BE2C (cell line): ENCODE measurements at regions not wholly inside any gene's neighbourhood (a gene's known extent, or its start where the extent isn't known, plus 50 kb on each side); places are given as distances from the start of the nearest gene placed in this dataset.

Source experiments
- DNase-seq: peaks from one replicate; pipeline ENCODE4 v3.0.0-alpha.2; 2020
- H3K27me3 ChIP-seq: fragments of 250-450 bp; sonication (Bioruptor Pico); 2 replicates; pipeline ENCODE4 v1.5.1; 2020; ENCODE audit warnings: mild to moderate bottlenecking
- H3K36me3 ChIP-seq: fragments of 250-450 bp; sonication (Bioruptor Pico); 2 replicates; pipeline ENCODE4 v1.5.1; 2020; ENCODE audit warnings: mild to moderate bottlenecking
- H3K4me1 ChIP-seq: fragments of 250-450 bp; sonication (Bioruptor Pico); 2 replicates; pipeline ENCODE4 v1.5.1; 2020
- H3K4me3 ChIP-seq: 2 replicates; pipeline ENCODE4 v1.5.1; 2011; ENCODE audit warnings: low read depth, low read length
- H3K9me3 ChIP-seq: fragments of 250-450 bp; sonication (Bioruptor Pico); 2 replicates; pipeline ENCODE4 v1.5.1; 2020
- TF ChIP-seq, protein P1 (sequence below): IDR thresholded peaks from 2 replicates; pipeline ENCODE4 v1.5.1; 2012; ENCODE audit warnings: mild to moderate bottlenecking, low read depth, low read length

- Histone ChIP-seq H3K36me3 (no peaks in the 10 kb centered on the region), H3K4me1 (no peaks in the 10 kb centered on the region)
Measured at GRCh38 chr11:4190098-4190497, 95.5 kb downstream of the RRM1 start.

More at GRCh38 chr11:4190098-4190497, 95.5 kb downstream of the RRM1 start:
- Histone ChIP-seq H3K9me3 (no peaks in the 10 kb centered on the region), H3K4me3 (no peak overlapping the region), H3K27me3 (no peaks in the 10 kb centered on the region)
- no peak for DNase-seq
- TF ChIP-seq, protein P1, sequence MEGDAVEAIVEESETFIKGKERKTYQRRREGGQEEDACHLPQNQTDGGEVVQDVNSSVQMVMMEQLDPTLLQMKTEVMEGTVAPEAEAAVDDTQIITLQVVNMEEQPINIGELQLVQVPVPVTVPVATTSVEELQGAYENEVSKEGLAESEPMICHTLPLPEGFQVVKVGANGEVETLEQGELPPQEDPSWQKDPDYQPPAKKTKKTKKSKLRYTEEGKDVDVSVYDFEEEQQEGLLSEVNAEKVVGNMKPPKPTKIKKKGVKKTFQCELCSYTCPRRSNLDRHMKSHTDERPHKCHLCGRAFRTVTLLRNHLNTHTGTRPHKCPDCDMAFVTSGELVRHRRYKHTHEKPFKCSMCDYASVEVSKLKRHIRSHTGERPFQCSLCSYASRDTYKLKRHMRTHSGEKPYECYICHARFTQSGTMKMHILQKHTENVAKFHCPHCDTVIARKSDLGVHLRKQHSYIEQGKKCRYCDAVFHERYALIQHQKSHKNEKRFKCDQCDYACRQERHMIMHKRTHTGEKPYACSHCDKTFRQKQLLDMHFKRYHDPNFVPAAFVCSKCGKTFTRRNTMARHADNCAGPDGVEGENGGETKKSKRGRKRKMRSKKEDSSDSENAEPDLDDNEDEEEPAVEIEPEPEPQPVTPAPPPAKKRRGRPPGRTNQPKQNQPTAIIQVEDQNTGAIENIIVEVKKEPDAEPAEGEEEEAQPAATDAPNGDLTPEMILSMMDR: no peak
